ENCODE measurements at regions not wholly inside any gene's neighbourhood (a gene's known extent, or its start where the extent isn't known, plus 50 kb on each side); places are given as distances from the start of the nearest gene placed in this dataset.

- TF ChIP-seq CTCF (IDR thresholded peaks at IDR 0.05) (no peak), POLR2A (IDR thresholded peaks at IDR 0.05) (no peak)
These were observed 1742.1 kb downstream of the BRINP3 start for GRCh38 chr1:188735567-188735966.

Measured in right lobe of liver (tissue), 4 donors.